Chondrocyte (in vitro differentiated cells): ENCODE measurements at regions not wholly inside any gene's neighbourhood (a gene's known extent, or its start where the extent isn't known, plus 50 kb on each side); places are given as distances from the start of the nearest gene placed in this dataset.

Experiments
- DNase-seq: peaks from one replicate; pipeline ENCODE4 v3.0.0; 2021; ENCODE audit warnings: mixed read lengths, low spot score
- H3K27ac Mint-ChIP-seq: one replicate; pipeline ENCODE4 v1.8.0; 2021; ENCODE audit warnings: mild to moderate bottlenecking, moderate library complexity, mixed read lengths; ENCODE audit not compliant: unreplicated experiment
- H3K27me3 Mint-ChIP-seq: 2 replicates; pipeline ENCODE4 v1.8.0; 2021; ENCODE audit warnings: low read depth, mixed read lengths
- H3K36me3 Mint-ChIP-seq: 2 replicates; pipeline ENCODE4 v1.8.0; 2021; ENCODE audit warnings: low read depth, mixed read lengths
- H3K4me1 Mint-ChIP-seq: 2 replicates; pipeline ENCODE4 v1.8.0; 2021; ENCODE audit warnings: low read depth, mild to moderate bottlenecking, mixed read lengths
- H3K4me3 Mint-ChIP-seq: one replicate; pipeline ENCODE4 v1.8.0; 2021; ENCODE audit warnings: mild to moderate bottlenecking, moderate library complexity, mixed read lengths; ENCODE audit not compliant: unreplicated experiment
- H3K9me3 Mint-ChIP-seq: 2 replicates; pipeline ENCODE4 v1.8.0; 2021; ENCODE audit warnings: low read depth, mixed read lengths
- CTCF ChIP-seq: fragments of 200-600 bp; sonication (generic); IDR thresholded peaks from 2 replicates; pipeline ENCODE4 v1.5.0; 2021; ENCODE audit warnings: antibody characterized with exemption, mild to moderate bottlenecking, moderate library complexity

GRCh38 chr2:78070693-78071092, 548.5 kb upstream of the LRRTM4 start:
- H3K4me3 Mint-ChIP-seq, result no peak overlapping the region
- TF ChIP-seq CTCF, result no peak
- peaks cover 2% of the 10 kb centered on the region for H3K9me3 Mint-ChIP-seq
- no peaks in the 10 kb centered on the region for H3K4me1 Mint-ChIP-seq
- no peak for DNase-seq
- H3K27ac Mint-ChIP-seq, result no peak overlapping the region
- no peaks in the 10 kb centered on the region for H3K27me3 Mint-ChIP-seq
- no peaks in the 10 kb centered on the region for H3K36me3 Mint-ChIP-seq

- H3K9me3 Mint-ChIP-seq, result peaks cover 2% of the 10 kb centered on the region
- no peak overlapping the region for H3K27ac Mint-ChIP-seq
- no peaks in the 10 kb centered on the region for H3K4me1 Mint-ChIP-seq
- peaks cover 3% of the 10 kb centered on the region for H3K27me3 Mint-ChIP-seq
- H3K4me3 Mint-ChIP-seq, result no peak overlapping the region
- DNase-seq, result no peak
- TF ChIP-seq CTCF, result no peak
- H3K36me3 Mint-ChIP-seq, result no peaks in the 10 kb centered on the region
These were observed 555.5 kb upstream of the LRRTM4 start for GRCh38 chr2:78077633-78078032.

- H3K36me3 Mint-ChIP-seq, result no peaks in the 10 kb centered on the region
- H3K4me1 Mint-ChIP-seq, result no peaks in the 10 kb centered on the region
- TF ChIP-seq CTCF, result no peak
- H3K4me3 Mint-ChIP-seq, result no peak overlapping the region
- H3K9me3 Mint-ChIP-seq, result peaks cover 6% of the 10 kb centered on the region
- no peak for DNase-seq
- no peak overlapping the region for H3K27ac Mint-ChIP-seq
- H3K27me3 Mint-ChIP-seq, result peaks cover 3% of the 10 kb centered on the region
These were observed 560.4 kb upstream of the LRRTM4 start for GRCh38 chr2:78082555-78082954.

- no peaks in the 10 kb centered on the region for H3K27me3 Mint-ChIP-seq
- H3K4me3 Mint-ChIP-seq, result no peak overlapping the region
- H3K36me3 Mint-ChIP-seq, result no peaks in the 10 kb centered on the region
- no peak for TF ChIP-seq CTCF
- no peak overlapping the region for H3K27ac Mint-ChIP-seq
- no peak for DNase-seq
- no peaks in the 10 kb centered on the region for H3K4me1 Mint-ChIP-seq
- no peaks in the 10 kb centered on the region for H3K9me3 Mint-ChIP-seq
These were observed 571.3 kb upstream of the LRRTM4 start for GRCh38 chr2:78093436-78093835.

- Mint-ChIP-seq H3K27ac (no peak overlapping the region), H3K4me3 (no peak overlapping the region)
These were observed 587.1 kb upstream of the LRRTM4 start for GRCh38 chr2:78109272-78109671.

More at GRCh38 chr2:78109272-78109671, 587.1 kb upstream of the LRRTM4 start:
- TF ChIP-seq CTCF, result no peak
- Mint-ChIP-seq H3K4me1 (no peaks in the 10 kb centered on the region), H3K36me3 (no peaks in the 10 kb centered on the region), H3K27me3 (no peaks in the 10 kb centered on the region), H3K9me3 (peaks cover 13% of the 10 kb centered on the region)
- DNase-seq, result no peak
